Astrocyte (in vitro differentiated cells and primary cell): ENCODE measurements at regions not wholly inside any gene's neighbourhood (a gene's known extent, or its start where the extent isn't known, plus 50 kb on each side); places are given as distances from the start of the nearest gene placed in this dataset.
"Not testable (repeated sequence)": the region's sequence is repeated elsewhere in the genome, so short reads cannot be mapped to it uniquely, and the experiment has no call there.

Experiments used
- DNase-seq: peaks from one replicate; pipeline ENCODE4 v3.0.0-alpha.2; 2010; ENCODE audit warnings: low read depth
- FAIRE-seq: peaks from 2 replicates; lab custom pipeline; 2011; peaks lifted over from hg19 to GRCh38; lab: Jason Lieb, UNC
- H2AFZ ChIP-seq: 2 replicates; pipeline ENCODE4 v1.6.0; 2012; ENCODE audit warnings: low read depth, low read length, inconsistent platforms
- H3K27ac ChIP-seq: 2 replicates; pipeline ENCODE4 v1.5.1; 2011; ENCODE audit warnings: low read depth, low read length, inconsistent platforms
- H3K27me3 ChIP-seq: 2 replicates; pipeline ENCODE4 v1.6.0; 2011; ENCODE audit warnings: low read length, inconsistent platforms; ENCODE audit not compliant: insufficient read depth
- H3K36me3 ChIP-seq: 2 replicates; pipeline ENCODE4 v1.5.1; 2011; ENCODE audit warnings: low read length, inconsistent platforms; ENCODE audit not compliant: insufficient read depth
- H3K4me1 ChIP-seq: 2 replicates; pipeline ENCODE4 v1.5.1; 2011; ENCODE audit warnings: low read length, inconsistent platforms; ENCODE audit not compliant: insufficient read depth
- H3K4me2 ChIP-seq: 2 replicates; pipeline ENCODE4 v1.6.0; 2012; ENCODE audit warnings: low read length, inconsistent platforms
- H3K4me3 ChIP-seq: 2 replicates; pipeline ENCODE4 v1.5.1; 2011; ENCODE audit warnings: low read depth, mild to moderate bottlenecking, low read length, inconsistent platforms; ENCODE audit not compliant: insufficient read depth
- H3K79me2 ChIP-seq: 2 replicates; pipeline ENCODE4 v1.6.0; 2012; ENCODE audit warnings: mild to moderate bottlenecking, low read length, inconsistent platforms; ENCODE audit not compliant: insufficient read depth
- H3K9ac ChIP-seq: 2 replicates; pipeline ENCODE4 v1.6.0; 2012; ENCODE audit warnings: mild to moderate bottlenecking, low read length, inconsistent platforms
- H3K9me3 ChIP-seq: 2 replicates; pipeline ENCODE4 v1.5.1; 2012; ENCODE audit warnings: low read depth, mild to moderate bottlenecking, low read length, inconsistent platforms; ENCODE audit not compliant: insufficient read depth
- H4K20me1 ChIP-seq: 2 replicates; pipeline ENCODE4 v1.6.0; 2012; ENCODE audit warnings: low read length, inconsistent platforms; ENCODE audit not compliant: insufficient read depth
- H3K27ac Mint-ChIP-seq: one replicate; pipeline ENCODE4 v1.8.0; 2021; ENCODE audit warnings: mild to moderate bottlenecking, mixed read lengths; ENCODE audit not compliant: unreplicated experiment
- H3K27me3 Mint-ChIP-seq: one replicate; pipeline ENCODE4 v1.8.0; 2021; ENCODE audit warnings: low read depth, mixed read lengths; ENCODE audit not compliant: unreplicated experiment
- H3K36me3 Mint-ChIP-seq: one replicate; pipeline ENCODE4 v1.8.0; 2021; ENCODE audit warnings: low read depth, mixed read lengths; ENCODE audit not compliant: unreplicated experiment
- H3K4me1 Mint-ChIP-seq: one replicate; pipeline ENCODE4 v1.8.0; 2021; ENCODE audit warnings: low read depth, mixed read lengths; ENCODE audit not compliant: unreplicated experiment
- H3K4me3 Mint-ChIP-seq: one replicate; pipeline ENCODE4 v1.8.0; 2021; ENCODE audit warnings: mild to moderate bottlenecking, moderate library complexity, mixed read lengths; ENCODE audit not compliant: unreplicated experiment
- H3K9me3 Mint-ChIP-seq: one replicate; pipeline ENCODE4 v1.8.0; 2021; ENCODE audit warnings: mild to moderate bottlenecking, mixed read lengths; ENCODE audit not compliant: unreplicated experiment
- CTCF ChIP-seq: IDR thresholded peaks from 2 replicates; pipeline ENCODE4 v1.5.1; 2011; ENCODE audit warnings: low read depth, mild to moderate bottlenecking, inconsistent platforms, low read length, moderate library complexity; ENCODE audit not compliant: insufficient read depth
- EZH2 ChIP-seq: IDR thresholded peaks from 2 replicates; pipeline ENCODE4 v1.6.1; 2012; ENCODE audit warnings: mild to moderate bottlenecking, low read length, inconsistent platforms; ENCODE audit not compliant: insufficient read depth

GRCh38 chr4:77505958-77506319, 99.7 kb upstream of the CXCL13 start:
- TF ChIP-seq CTCF (no peak), EZH2 (no peak)
- no peak overlapping the region for H3K9ac ChIP-seq
- no peak overlapping the region for H3K4me2 ChIP-seq
- H3K4me3 Mint-ChIP-seq = no peak overlapping the region
- DNase-seq (no peak), FAIRE-seq (no peak)
- no peaks in the 10 kb centered on the region for H4K20me1 ChIP-seq
- H3K36me3 Mint-ChIP-seq = no peaks in the 10 kb centered on the region
- H3K27ac Mint-ChIP-seq = no peak overlapping the region
- peaks cover 2% of the 10 kb centered on the region for H3K9me3 Mint-ChIP-seq
- H3K36me3 ChIP-seq = no peaks in the 10 kb centered on the region
- H3K4me3 ChIP-seq = no peak overlapping the region
- H3K27me3 ChIP-seq = no peaks in the 10 kb centered on the region
- H2AFZ ChIP-seq = no peak overlapping the region
- H3K27me3 Mint-ChIP-seq = peaks cover 15% of the 10 kb centered on the region
- H3K4me1 ChIP-seq = no peaks in the 10 kb centered on the region
- no peaks in the 10 kb centered on the region for H3K9me3 ChIP-seq
- no peak overlapping the region for H3K27ac ChIP-seq
- H3K4me1 Mint-ChIP-seq = peaks cover 13% of the 10 kb centered on the region
- H3K79me2 ChIP-seq = no peaks in the 10 kb centered on the region

- FAIRE-seq = no peak
- no peak overlapping the region for H3K27ac ChIP-seq
- H2AFZ ChIP-seq = no peak overlapping the region
- no peak overlapping the region for H3K4me2 ChIP-seq
- H3K36me3 ChIP-seq = no peaks in the 10 kb centered on the region
- no peak for DNase-seq
- H3K4me3 Mint-ChIP-seq = no peak overlapping the region
- H3K4me1 ChIP-seq = no peaks in the 10 kb centered on the region
- no peaks in the 10 kb centered on the region for H3K79me2 ChIP-seq
- H3K9ac ChIP-seq = no peak overlapping the region
- no peak overlapping the region for H3K27ac Mint-ChIP-seq
- no peaks in the 10 kb centered on the region for H4K20me1 ChIP-seq
- TF ChIP-seq CTCF (no peak), EZH2 (no peak)
- H3K9me3 ChIP-seq = no peaks in the 10 kb centered on the region
- H3K27me3 Mint-ChIP-seq = peaks cover 12% of the 10 kb centered on the region
- H3K4me1 Mint-ChIP-seq = no peaks in the 10 kb centered on the region
- peaks cover 5% of the 10 kb centered on the region for H3K9me3 Mint-ChIP-seq
- H3K27me3 ChIP-seq = no peaks in the 10 kb centered on the region
- no peak overlapping the region for H3K4me3 ChIP-seq
- no peaks in the 10 kb centered on the region for H3K36me3 Mint-ChIP-seq
These were observed 95.3 kb upstream of the CXCL13 start for GRCh38 chr4:77510367-77510766.

- Histone ChIP-seq H3K27ac (no peak overlapping the region), H3K4me1 (no peaks in the 10 kb centered on the region), H3K9ac (no peak overlapping the region), H3K79me2 (no peaks in the 10 kb centered on the region), H2AFZ (no peak overlapping the region), H3K27me3 (no peaks in the 10 kb centered on the region), H3K36me3 (no peaks in the 10 kb centered on the region), H3K9me3 (no peaks in the 10 kb centered on the region), H4K20me1 (no peaks in the 10 kb centered on the region), H3K4me3 (no peak overlapping the region), H3K4me2 (no peak overlapping the region)
- Mint-ChIP-seq H3K27me3 (peaks cover 16% of the 10 kb centered on the region), H3K4me1 (no peaks in the 10 kb centered on the region), H3K27ac (no peak overlapping the region), H3K36me3 (no peaks in the 10 kb centered on the region), H3K9me3 (peaks cover 14% of the 10 kb centered on the region), H3K4me3 (no peak overlapping the region)
- DNase-seq = no peak
- no peak for TF ChIP-seq CTCF
- no peak for TF ChIP-seq EZH2
- FAIRE-seq = no peak
These were observed 80.1 kb upstream of the CXCL13 start for GRCh38 chr4:77525538-77525937.

GRCh38 chr4:77527900-77528299, 77.7 kb upstream of the CXCL13 start:
- not testable (repeated sequence) for H3K9me3 ChIP-seq, H3K79me2 ChIP-seq, H3K27me3 ChIP-seq, H3K9ac ChIP-seq, H3K27ac Mint-ChIP-seq, H4K20me1 ChIP-seq, H3K36me3 ChIP-seq, H3K4me3 ChIP-seq, H2AFZ ChIP-seq, H3K4me1 Mint-ChIP-seq, H3K27ac ChIP-seq, H3K4me2 ChIP-seq, H3K4me1 ChIP-seq, H3K36me3 Mint-ChIP-seq, DNase-seq, H3K4me3 Mint-ChIP-seq, FAIRE-seq
- Mint-ChIP-seq H3K27me3 (peaks cover 22% of the 10 kb centered on the region), H3K9me3 (peaks cover 12% of the 10 kb centered on the region)
